ENCODE measurements at regions not wholly inside any gene's neighbourhood (a gene's known extent, or its start where the extent isn't known, plus 50 kb on each side); places are given as distances from the start of the nearest gene placed in this dataset.

GRCh38 chr6:126235363-126235762 lies 104.6 kb upstream of the CENPW start:
- no peak for DNase-seq (ENCODE audit: low read depth)
- no peak for TF ChIP-seq CTCF (IDR thresholded peaks at IDR 0.05; ENCODE audit: control insufficient read depth, extremely low read depth, insufficient read depth)

DNA sequence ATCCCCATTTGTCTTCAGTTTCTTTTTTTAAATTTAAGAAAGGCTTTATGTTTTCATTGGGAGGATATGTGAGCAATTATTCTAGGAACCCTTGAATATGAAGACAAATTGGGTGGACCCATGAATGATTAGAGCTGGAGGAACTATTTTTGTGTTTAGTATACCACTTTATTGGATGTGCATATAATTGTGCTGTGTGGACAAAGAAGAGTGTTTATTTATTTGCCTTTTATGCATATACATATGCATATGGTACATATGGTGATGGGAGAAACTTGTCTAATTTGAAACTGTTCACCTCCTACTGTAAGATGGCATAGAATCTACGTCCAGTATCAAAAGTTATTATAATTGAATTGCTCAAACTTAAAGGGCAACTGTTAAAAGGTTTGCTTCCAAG lies 94.8 kb upstream of the CENPW start:
- no peak for DNase-seq (ENCODE audit: low read depth)
- no peak for TF ChIP-seq CTCF (IDR thresholded peaks at IDR 0.05; ENCODE audit: control insufficient read depth, extremely low read depth, insufficient read depth)

More at GRCh38 chr6:126235363-126235762, 104.6 kb upstream of the CENPW start:
- no peak overlapping the region for H3K4me3 ChIP-seq (ENCODE audit: low read depth, low read length)

GRCh38 chr6:126252154-126252553 lies 87.8 kb upstream of the CENPW start:
- no peak for DNase-seq (ENCODE audit: low read depth)
- 0 out of 2 replicates have a peak, but pooled peaks have one; percentile 15 for TF ChIP-seq CTCF (IDR thresholded peaks at IDR 0.05; ENCODE audit: control insufficient read depth, extremely low read depth, insufficient read depth)
- no peak overlapping the region for H3K4me3 ChIP-seq (ENCODE audit: low read depth, low read length)

More for the DNA sequence above, 94.8 kb upstream of the CENPW start:
- no peak overlapping the region for H3K4me3 ChIP-seq (ENCODE audit: low read depth, low read length)

GRCh38 chr6:126253431-126253830 lies 86.5 kb upstream of the CENPW start:
- no peak for TF ChIP-seq CTCF (IDR thresholded peaks at IDR 0.05; ENCODE audit: control insufficient read depth, extremely low read depth, insufficient read depth)
- no peak overlapping the region for H3K4me3 ChIP-seq (ENCODE audit: low read depth, low read length)
- no peak for DNase-seq (ENCODE audit: low read depth)

GRCh38 chr6:126258150-126258549 lies 81.8 kb upstream of the CENPW start:
- no peak for DNase-seq (ENCODE audit: low read depth)
- no peak overlapping the region for H3K4me3 ChIP-seq (ENCODE audit: low read depth, low read length)
- TF ChIP-seq CTCF (IDR thresholded peaks at IDR 0.05; ENCODE audit: control insufficient read depth, extremely low read depth, insufficient read depth) = no peak

- H3K4me3 ChIP-seq (ENCODE audit: low read depth, low read length) = no peak overlapping the region
- no peak for DNase-seq (ENCODE audit: low read depth)
- no peak for TF ChIP-seq CTCF (IDR thresholded peaks at IDR 0.05; ENCODE audit: control insufficient read depth, extremely low read depth, insufficient read depth)
These were observed 78.0 kb upstream of the CENPW start for GRCh38 chr6:126261792-126262421.

DNA sequence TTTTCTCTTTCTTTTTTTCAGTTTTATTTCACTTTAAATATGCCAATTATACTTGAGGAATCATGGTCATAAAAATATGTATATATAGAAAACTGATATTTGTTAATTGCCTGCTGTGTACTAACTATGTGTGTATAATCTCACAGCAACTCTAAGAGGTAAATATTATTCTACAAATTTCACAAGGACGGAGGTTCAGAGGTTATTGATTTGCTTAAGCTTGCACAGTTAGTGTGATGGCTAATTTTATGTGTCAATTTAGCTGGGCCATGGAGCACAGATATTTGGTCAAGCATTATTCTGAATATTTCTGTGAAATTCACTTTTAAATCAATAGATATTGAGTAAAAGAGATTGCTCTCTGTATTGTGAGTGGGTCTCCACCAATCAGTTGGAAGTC lies 75.7 kb upstream of the CENPW start:
- no peak for TF ChIP-seq CTCF (IDR thresholded peaks at IDR 0.05; ENCODE audit: control insufficient read depth, extremely low read depth, insufficient read depth)
- H3K4me3 ChIP-seq (ENCODE audit: low read depth, low read length) = no peak overlapping the region
- DNase-seq (ENCODE audit: low read depth) = no peak
